ENCODE measurements at regions not wholly inside any gene's neighbourhood (a gene's known extent, or its start where the extent isn't known, plus 50 kb on each side); places are given as distances from the start of the nearest gene placed in this dataset.

- no peak for TF ChIP-seq CTCF (conservative IDR thresholded peaks at IDR 0.05)
- TF ChIP-seq ZFX (IDR thresholded peaks at IDR 0.05) = no peak
These were observed 293.5 kb upstream of the RTL1 start for GRCh38 chr14:101196795-101197590.

GRCh38 chr14:101197595-101198397, 294.3 kb upstream of the RTL1 start:
- TF ChIP-seq CTCF (conservative IDR thresholded peaks at IDR 0.05) = no peak
- H3K27ac ChIP-seq = no peak overlapping the region

More at GRCh38 chr14:101196795-101197590, 293.5 kb upstream of the RTL1 start:
- no peak overlapping the region for H3K27ac ChIP-seq

GRCh38 chr14:101198398-101199027, 295.0 kb upstream of the RTL1 start:
- H3K27ac ChIP-seq = no peak overlapping the region
- no peak for TF ChIP-seq CTCF (conservative IDR thresholded peaks at IDR 0.05)

- no peak for TF ChIP-seq ZFX (IDR thresholded peaks at IDR 0.05)
- TF ChIP-seq CTCF (conservative IDR thresholded peaks at IDR 0.05) = no peak
- no peak overlapping the region for H3K27ac ChIP-seq
These were observed 295.7 kb upstream of the RTL1 start for GRCh38 chr14:101199028-101199770.

GRCh38 chr14:101200008-101200649, 296.6 kb upstream of the RTL1 start:
- TF ChIP-seq ZFX (IDR thresholded peaks at IDR 0.05) = no peak
- no peak for TF ChIP-seq CTCF (conservative IDR thresholded peaks at IDR 0.05)
- H3K27ac ChIP-seq = no peak overlapping the region

GRCh38 chr14:101200650-101201516, 297.4 kb upstream of the RTL1 start:
- no peak for TF ChIP-seq CTCF (conservative IDR thresholded peaks at IDR 0.05)
- TF ChIP-seq ZFX (IDR thresholded peaks at IDR 0.05) = no peak
- H3K27ac ChIP-seq = no peak overlapping the region
